ENCODE measurements at regions not wholly inside any gene's neighbourhood (a gene's known extent, or its start where the extent isn't known, plus 50 kb on each side); places are given as distances from the start of the nearest gene placed in this dataset.

DNA sequence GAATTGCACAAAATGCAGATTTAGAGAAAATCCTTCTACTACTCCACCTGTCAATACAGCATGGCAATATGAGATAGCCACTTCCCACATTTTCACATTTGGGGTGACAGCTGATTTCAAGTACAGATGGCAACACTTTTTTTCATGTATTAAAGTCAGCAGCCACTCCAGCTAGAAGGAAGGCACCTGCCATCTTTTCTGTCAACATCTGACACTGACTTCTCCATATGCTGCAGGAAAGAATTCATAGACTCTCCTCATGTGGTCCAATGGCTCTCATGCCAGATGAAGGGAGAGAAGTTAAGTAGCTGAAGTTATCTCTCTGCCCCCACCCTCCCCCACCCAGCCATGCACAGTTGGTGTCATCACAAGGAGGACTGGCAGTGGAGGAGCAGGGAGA lies 912.0 kb downstream of the SORCS1 start:
- Histone ChIP-seq H3K36me3 (no peaks in the 10 kb centered on the region), H3K27me3 (replicated peaks in 1 of 7) (no peaks in the 10 kb centered on the region), H3K4me1 (no peaks in the 10 kb centered on the region), H3K4me3 (no peak overlapping the region), H3K27ac (no peak overlapping the region), H3K9me3 (peaks cover 0 to 4% (median 0%) of the 10 kb centered on the region in 8 donors)
- DNase-seq = no peak
- TF ChIP-seq POLR2AphosphoS5 (IDR thresholded peaks at IDR 0.05) (no peak), POLR2A (IDR thresholded peaks at IDR 0.05) (no peak)
- TF ChIP-seq, protein P1, sequence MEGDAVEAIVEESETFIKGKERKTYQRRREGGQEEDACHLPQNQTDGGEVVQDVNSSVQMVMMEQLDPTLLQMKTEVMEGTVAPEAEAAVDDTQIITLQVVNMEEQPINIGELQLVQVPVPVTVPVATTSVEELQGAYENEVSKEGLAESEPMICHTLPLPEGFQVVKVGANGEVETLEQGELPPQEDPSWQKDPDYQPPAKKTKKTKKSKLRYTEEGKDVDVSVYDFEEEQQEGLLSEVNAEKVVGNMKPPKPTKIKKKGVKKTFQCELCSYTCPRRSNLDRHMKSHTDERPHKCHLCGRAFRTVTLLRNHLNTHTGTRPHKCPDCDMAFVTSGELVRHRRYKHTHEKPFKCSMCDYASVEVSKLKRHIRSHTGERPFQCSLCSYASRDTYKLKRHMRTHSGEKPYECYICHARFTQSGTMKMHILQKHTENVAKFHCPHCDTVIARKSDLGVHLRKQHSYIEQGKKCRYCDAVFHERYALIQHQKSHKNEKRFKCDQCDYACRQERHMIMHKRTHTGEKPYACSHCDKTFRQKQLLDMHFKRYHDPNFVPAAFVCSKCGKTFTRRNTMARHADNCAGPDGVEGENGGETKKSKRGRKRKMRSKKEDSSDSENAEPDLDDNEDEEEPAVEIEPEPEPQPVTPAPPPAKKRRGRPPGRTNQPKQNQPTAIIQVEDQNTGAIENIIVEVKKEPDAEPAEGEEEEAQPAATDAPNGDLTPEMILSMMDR (IDR thresholded peaks at IDR 0.05 in 8 of 11, conservative IDR thresholded peaks at IDR 0.05 in 3 of 11) = no peak
- intact Hi-C loops (cut with DNase I; ENCODE audit: low total_unique reads) = no loop called here

DNA sequence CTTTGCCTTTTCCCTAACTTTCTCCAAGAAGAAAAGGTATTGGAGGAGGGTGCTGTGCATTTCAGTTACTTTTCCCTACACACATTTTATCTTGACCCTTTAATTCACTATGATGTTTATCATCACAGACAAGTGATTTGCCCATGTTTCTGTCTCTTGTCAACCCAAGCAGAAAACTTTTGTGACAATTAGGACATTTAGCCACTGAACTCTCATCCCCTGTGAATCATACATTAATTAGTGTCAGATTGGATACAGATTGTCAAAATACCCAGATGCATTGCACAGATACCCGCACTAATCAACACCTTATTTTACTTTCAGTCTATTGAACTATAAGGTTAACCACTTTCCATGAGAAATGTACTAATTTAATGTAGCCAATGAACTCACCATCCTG lies 912.9 kb downstream of the SORCS1 start:
- Histone ChIP-seq H3K9me3 (no peaks in the 10 kb centered on the region), H3K36me3 (no peaks in the 10 kb centered on the region), H3K27ac (no peak overlapping the region), H3K4me3 (no peak overlapping the region), H3K4me1 (no peaks in the 10 kb centered on the region), H3K27me3 (replicated peaks in 1 of 7) (no peaks in the 10 kb centered on the region)
- DNase-seq = no peak
- TF ChIP-seq, protein P1 (IDR thresholded peaks at IDR 0.05 in 8 of 11, conservative IDR thresholded peaks at IDR 0.05 in 3 of 11) = no peak
- TF ChIP-seq POLR2A (IDR thresholded peaks at IDR 0.05) = no peak
- no peak for TF ChIP-seq POLR2AphosphoS5 (IDR thresholded peaks at IDR 0.05)
- intact Hi-C loops (cut with DNase I; ENCODE audit: low total_unique reads) = no loop called here
- WGBS, 5 donors = 80 to 95% (median 91%) methylated on average over 1 of the region's 1 CpG

DNA sequence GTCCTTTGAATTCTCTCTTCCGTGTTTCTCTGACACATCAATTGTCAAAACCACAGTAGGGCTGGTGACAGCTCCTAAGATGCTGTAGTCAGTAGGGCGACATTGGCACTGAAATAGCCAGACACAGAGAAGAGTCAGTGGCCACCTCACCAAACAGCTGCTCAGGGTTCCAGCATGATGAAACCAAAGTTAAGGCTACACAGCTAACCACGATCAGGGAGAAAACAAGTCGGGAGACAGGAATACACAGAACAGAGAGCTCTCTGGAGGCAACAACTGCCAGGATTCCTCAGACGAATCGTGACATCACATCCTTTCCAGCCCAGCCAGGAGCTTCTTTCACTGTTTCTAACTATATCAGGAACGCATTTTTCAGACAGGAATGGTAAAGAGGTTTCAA lies 922.2 kb downstream of the SORCS1 start:
- TF ChIP-seq POLR2AphosphoS5 (IDR thresholded peaks at IDR 0.05) = no peak
- TF ChIP-seq POLR2A (IDR thresholded peaks at IDR 0.05) = no peak
- TF ChIP-seq, protein P1 (IDR thresholded peaks at IDR 0.05 in 8 of 11, conservative IDR thresholded peaks at IDR 0.05 in 3 of 11) = no peak

DNA sequence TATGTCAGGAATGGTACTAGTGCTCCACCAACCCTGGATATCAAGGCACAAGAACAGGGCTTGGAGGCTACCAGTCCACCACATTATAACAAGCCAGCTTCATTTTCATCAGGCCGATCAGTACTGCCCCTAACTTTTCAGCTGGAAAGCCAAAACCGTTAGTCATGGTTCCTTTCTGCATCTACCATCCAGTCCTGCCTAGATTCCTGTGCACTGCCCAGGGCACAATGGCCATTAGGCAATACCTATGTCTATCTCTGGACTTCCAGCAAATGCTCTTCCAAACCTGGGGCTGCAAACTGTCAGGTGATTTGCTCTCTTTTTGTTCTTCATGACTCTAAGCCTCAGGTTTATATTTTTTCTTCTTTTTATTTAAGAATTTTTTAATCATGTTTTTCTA lies 937.7 kb downstream of the SORCS1 start:
- Histone ChIP-seq H3K36me3 (no peaks in the 10 kb centered on the region), H3K4me3 (no peak overlapping the region), H3K27ac (no peak overlapping the region), H3K27me3 (replicated peaks in 1 of 7) (no peaks in the 10 kb centered on the region), H3K4me1 (no peaks in the 10 kb centered on the region), H3K9me3 (no peaks in the 10 kb centered on the region)
- 53 to 84% (median 64%) methylated on average over 2 of the region's 2 CpGs for WGBS, 5 donors
- TF ChIP-seq POLR2AphosphoS5 (IDR thresholded peaks at IDR 0.05) = no peak
- TF ChIP-seq, protein P1 (IDR thresholded peaks at IDR 0.05 in 8 of 11, conservative IDR thresholded peaks at IDR 0.05 in 3 of 11) = no peak
- TF ChIP-seq POLR2A (IDR thresholded peaks at IDR 0.05) = no peak
- intact Hi-C loops (cut with DNase I; ENCODE audit: low total_unique reads) = no loop called here
- no peak for DNase-seq

More for the DNA sequence above, 922.2 kb downstream of the SORCS1 start:
- no peak for DNase-seq
- no peaks in the 10 kb centered on the region for H3K9me3 ChIP-seq
- 61 to 75% (median 67%) methylated on average over 7 of the region's 7 CpGs for WGBS, 5 donors
- H3K4me3 ChIP-seq = no peak overlapping the region
- no peaks in the 10 kb centered on the region for H3K36me3 ChIP-seq
- no peaks in the 10 kb centered on the region for H3K4me1 ChIP-seq
- intact Hi-C loops (cut with DNase I; ENCODE audit: low total_unique reads) = no loop called here
- no peaks in the 10 kb centered on the region for H3K27me3 ChIP-seq (replicated peaks in 1 of 7)
- no peak overlapping the region for H3K27ac ChIP-seq

All from spleen (tissue), 11 donors.